Upper lobe of right lung (tissue), 1 donor: ENCODE measurements at regions not wholly inside any gene's neighbourhood (a gene's known extent, or its start where the extent isn't known, plus 50 kb on each side); places are given as distances from the start of the nearest gene placed in this dataset.
A peak's percentile ranks its signal among the peaks of the same experiment; 100 is the strongest.

ENCODE experiments used
- ATAC-seq: fragments of 200-7000 bp; cut with Tn5 transposase; one replicate; pipeline ENCODE4 v1.9.1; 2020; ENCODE audit warnings: mild to moderate bottlenecking, moderate library complexity
- DNase-seq: peaks from one replicate; pipeline ENCODE4 v3.0.0-alpha.2; 2020
- H3K27ac ChIP-seq: fragments of 200-600 bp; one replicate; pipeline ENCODE4 v1.8.0; 2022
- H3K27me3 ChIP-seq: fragments of 200-600 bp; one replicate; pipeline ENCODE4 v1.8.0; 2022; ENCODE audit warnings: mild to moderate bottlenecking
- H3K36me3 ChIP-seq: fragments of 200-600 bp; one replicate; pipeline ENCODE4 v1.8.0; 2022
- H3K4me1 ChIP-seq: fragments of 200-600 bp; one replicate; pipeline ENCODE4 v1.8.0; 2022
- H3K4me3 ChIP-seq: fragments of 200-600 bp; one replicate; pipeline ENCODE4 v1.8.0; 2022; ENCODE audit warnings: mild to moderate bottlenecking
- H3K9me3 ChIP-seq: fragments of 200-600 bp; one replicate; pipeline ENCODE4 v1.8.0; 2022
- CTCF ChIP-seq: fragments of 200-600 bp; IDR thresholded peaks from one replicate; pipeline ENCODE4 v1.8.0; 2022; ENCODE audit warnings: antibody characterized with exemption
- intact Hi-C: fragments of 100-400 bp; cut with DNase I; formaldehyde crosslinking; loops from one replicate; pipeline ENCODE4 v1.11.0; 2022
- donor health status: DM: no; HTN: yes; CAD: no; lungs with severe emphysema.

- no peak overlapping the region for H3K27ac ChIP-seq
- H3K27me3 ChIP-seq: no peaks in the 10 kb centered on the region
- peak; percentile 62 for ATAC-seq
- DNase-seq: no peak
- H3K4me3 ChIP-seq: no peak overlapping the region
- H3K36me3 ChIP-seq: no peaks in the 10 kb centered on the region
- TF ChIP-seq CTCF: no peak
- H3K9me3 ChIP-seq: no peaks in the 10 kb centered on the region
- H3K4me1 ChIP-seq: no peaks in the 10 kb centered on the region
- intact Hi-C loops: no loop called here
Measured at GRCh38 chr2:51510303-51510702, 478.4 kb upstream of the NRXN1 start.

- Histone ChIP-seq H3K4me3 (no peak overlapping the region), H3K9me3 (no peaks in the 10 kb centered on the region), H3K27me3 (no peaks in the 10 kb centered on the region), H3K27ac (no peak overlapping the region), H3K36me3 (no peaks in the 10 kb centered on the region), H3K4me1 (no peaks in the 10 kb centered on the region)
- no peak for TF ChIP-seq CTCF
- DNase-seq: no peak
- intact Hi-C loops: no loop called here
- no peak for ATAC-seq
Measured at GRCh38 chr2:51505533-51505932, 473.6 kb upstream of the NRXN1 start.

GRCh38 chr2:51490576-51491234, 458.8 kb upstream of the NRXN1 start:
- DNase-seq (no peak), ATAC-seq (no peak)
- Histone ChIP-seq H3K9me3 (no peaks in the 10 kb centered on the region), H3K27ac (no peak overlapping the region), H3K4me3 (no peak overlapping the region), H3K4me1 (no peaks in the 10 kb centered on the region), H3K27me3 (no peaks in the 10 kb centered on the region), H3K36me3 (no peaks in the 10 kb centered on the region)
- intact Hi-C loops: no loop called here
- TF ChIP-seq CTCF: no peak

- Histone ChIP-seq H3K27ac (no peak overlapping the region), H3K9me3 (no peaks in the 10 kb centered on the region), H3K27me3 (no peaks in the 10 kb centered on the region), H3K36me3 (no peaks in the 10 kb centered on the region), H3K4me3 (no peak overlapping the region), H3K4me1 (no peaks in the 10 kb centered on the region)
- TF ChIP-seq CTCF: no peak
- DNase-seq (no peak), ATAC-seq (no peak)
- intact Hi-C loops: no loop called here
Measured at GRCh38 chr2:51484605-51485004, 452.7 kb upstream of the NRXN1 start.

GRCh38 chr2:51483720-51484119, 451.8 kb upstream of the NRXN1 start:
- no peak for DNase-seq
- intact Hi-C loops: no loop called here
- H3K4me3 ChIP-seq: no peak overlapping the region
- no peaks in the 10 kb centered on the region for H3K4me1 ChIP-seq
- H3K9me3 ChIP-seq: no peaks in the 10 kb centered on the region
- no peak overlapping the region for H3K27ac ChIP-seq
- TF ChIP-seq CTCF: no peak
- no peak for ATAC-seq
- no peaks in the 10 kb centered on the region for H3K36me3 ChIP-seq
- H3K27me3 ChIP-seq: no peaks in the 10 kb centered on the region

GRCh38 chr2:51472783-51473182, 440.9 kb upstream of the NRXN1 start:
- no peak for DNase-seq

More at GRCh38 chr2:51472783-51473182, 440.9 kb upstream of the NRXN1 start:
- intact Hi-C loops: no loop called here
- ATAC-seq: no peak
- H3K27me3 ChIP-seq: no peaks in the 10 kb centered on the region
- TF ChIP-seq CTCF: no peak
- H3K4me1 ChIP-seq: no peaks in the 10 kb centered on the region
- H3K27ac ChIP-seq: no peak overlapping the region
- H3K9me3 ChIP-seq: no peaks in the 10 kb centered on the region
- H3K4me3 ChIP-seq: no peak overlapping the region
- no peaks in the 10 kb centered on the region for H3K36me3 ChIP-seq
